Uterus (tissue), 2 donors: ENCODE measurements at regions not wholly inside any gene's neighbourhood (a gene's known extent, or its start where the extent isn't known, plus 50 kb on each side); places are given as distances from the start of the nearest gene placed in this dataset.

Source experiments
- POLR2A ChIP-seq, 2 donors: fragments of 450-650 bp; IDR thresholded peaks; one replicate each; pipeline ENCODE4 v1.6.1; 2016; ENCODE audit warnings: antibody characterized with exemption in 2 of 2, mild to moderate bottlenecking in 1 of 2, moderate library complexity in 1 of 2
- TF ChIP-seq, protein P1 (sequence below), 4 experiments: fragments of 200-600 bp in 2 of 4; fragments of 450-650 bp in 2 of 4; sonication (generic) in 2 of 4; IDR thresholded peaks; one replicate each; pipeline ENCODE4 v1.5.1; 2016 to 2019; ENCODE audit warnings: antibody characterized with exemption in 4 of 4, mild to moderate bottlenecking in 2 of 4, moderate library complexity in 1 of 4

GRCh38 chr2:136213836-136214235 lies 95.9 kb upstream of the CXCR4 start:
- TF ChIP-seq POLR2A (IDR thresholded peaks at IDR 0.05): no peak
- TF ChIP-seq, protein P1, sequence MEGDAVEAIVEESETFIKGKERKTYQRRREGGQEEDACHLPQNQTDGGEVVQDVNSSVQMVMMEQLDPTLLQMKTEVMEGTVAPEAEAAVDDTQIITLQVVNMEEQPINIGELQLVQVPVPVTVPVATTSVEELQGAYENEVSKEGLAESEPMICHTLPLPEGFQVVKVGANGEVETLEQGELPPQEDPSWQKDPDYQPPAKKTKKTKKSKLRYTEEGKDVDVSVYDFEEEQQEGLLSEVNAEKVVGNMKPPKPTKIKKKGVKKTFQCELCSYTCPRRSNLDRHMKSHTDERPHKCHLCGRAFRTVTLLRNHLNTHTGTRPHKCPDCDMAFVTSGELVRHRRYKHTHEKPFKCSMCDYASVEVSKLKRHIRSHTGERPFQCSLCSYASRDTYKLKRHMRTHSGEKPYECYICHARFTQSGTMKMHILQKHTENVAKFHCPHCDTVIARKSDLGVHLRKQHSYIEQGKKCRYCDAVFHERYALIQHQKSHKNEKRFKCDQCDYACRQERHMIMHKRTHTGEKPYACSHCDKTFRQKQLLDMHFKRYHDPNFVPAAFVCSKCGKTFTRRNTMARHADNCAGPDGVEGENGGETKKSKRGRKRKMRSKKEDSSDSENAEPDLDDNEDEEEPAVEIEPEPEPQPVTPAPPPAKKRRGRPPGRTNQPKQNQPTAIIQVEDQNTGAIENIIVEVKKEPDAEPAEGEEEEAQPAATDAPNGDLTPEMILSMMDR (IDR thresholded peaks at IDR 0.05): no peak
